Left lung (tissue), 4 donors: ENCODE measurements at regions not wholly inside any gene's neighbourhood (a gene's known extent, or its start where the extent isn't known, plus 50 kb on each side); places are given as distances from the start of the nearest gene placed in this dataset.

Experiments used
- ATAC-seq: fragments of 200-7000 bp; cut with Tn5 transposase; one replicate; pipeline ENCODE4 v1.9.1; 2020; ENCODE audit warnings: moderate library complexity
- DNase-seq, 4 donors: peaks; one replicate each; pipeline ENCODE4 v3.0.0-alpha.2; 2013 to 2020
- H3K27ac ChIP-seq, 2 donors: fragments of 200-600 bp; sonication (generic) in 1 of 2; one replicate each; pipeline versions ENCODE4 v1.5.0 to v1.8.0; 2020 to 2021
- H3K27me3 ChIP-seq, 2 donors: fragments of 200-600 bp; sonication (generic) in 1 of 2; one replicate each; pipeline versions ENCODE4 v1.5.0 to v1.8.0; 2020 to 2021
- H3K36me3 ChIP-seq, 2 donors: fragments of 200-600 bp; sonication (generic) in 1 of 2; one replicate each; pipeline versions ENCODE4 v1.5.0 to v1.8.0; 2020 to 2021
- H3K4me1 ChIP-seq, 2 donors: fragments of 200-600 bp; one replicate each; pipeline ENCODE4 v1.8.0; 2021
- H3K4me3 ChIP-seq, 2 donors: fragments of 200-600 bp; sonication (generic) in 1 of 2; one replicate each; pipeline versions ENCODE4 v1.5.0 to v1.8.0; 2020 to 2021; ENCODE audit warnings: mild to moderate bottlenecking in 1 of 2
- H3K9me3 ChIP-seq, 2 donors: fragments of 200-600 bp; sonication (generic) in 1 of 2; one replicate each; pipeline versions ENCODE4 v1.5.0 to v1.8.0; 2020 to 2021
- intact Hi-C, 2 donors: fragments of 100-400 bp; cut with DNase I; formaldehyde crosslinking; loops; one replicate each; pipeline versions ENCODE4 v1.11.2 to v1.14.2; 2022
- TF ChIP-seq, protein P1 (sequence below), 2 donors: fragments of 200-600 bp; sonication (generic) in 1 of 2; IDR thresholded peaks; one replicate each; pipeline versions ENCODE4 v1.5.0 to v1.8.0; 2021; ENCODE audit warnings: antibody characterized with exemption in 2 of 2
- donor health status: DM: no; HTN: yes; CAD: no.
- donor health status: DM: no; HTN: no; CAD: no.

GRCh38 chr1:244349581-244350001 is 102.1 kb downstream of the ADSS2 start:
- DNase-seq (no peak), ATAC-seq (no peak)
- TF ChIP-seq, protein P1, sequence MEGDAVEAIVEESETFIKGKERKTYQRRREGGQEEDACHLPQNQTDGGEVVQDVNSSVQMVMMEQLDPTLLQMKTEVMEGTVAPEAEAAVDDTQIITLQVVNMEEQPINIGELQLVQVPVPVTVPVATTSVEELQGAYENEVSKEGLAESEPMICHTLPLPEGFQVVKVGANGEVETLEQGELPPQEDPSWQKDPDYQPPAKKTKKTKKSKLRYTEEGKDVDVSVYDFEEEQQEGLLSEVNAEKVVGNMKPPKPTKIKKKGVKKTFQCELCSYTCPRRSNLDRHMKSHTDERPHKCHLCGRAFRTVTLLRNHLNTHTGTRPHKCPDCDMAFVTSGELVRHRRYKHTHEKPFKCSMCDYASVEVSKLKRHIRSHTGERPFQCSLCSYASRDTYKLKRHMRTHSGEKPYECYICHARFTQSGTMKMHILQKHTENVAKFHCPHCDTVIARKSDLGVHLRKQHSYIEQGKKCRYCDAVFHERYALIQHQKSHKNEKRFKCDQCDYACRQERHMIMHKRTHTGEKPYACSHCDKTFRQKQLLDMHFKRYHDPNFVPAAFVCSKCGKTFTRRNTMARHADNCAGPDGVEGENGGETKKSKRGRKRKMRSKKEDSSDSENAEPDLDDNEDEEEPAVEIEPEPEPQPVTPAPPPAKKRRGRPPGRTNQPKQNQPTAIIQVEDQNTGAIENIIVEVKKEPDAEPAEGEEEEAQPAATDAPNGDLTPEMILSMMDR (IDR thresholded peaks at IDR 0.05) = no peak
- Histone ChIP-seq H3K36me3 (no peaks in the 10 kb centered on the region), H3K27me3 (no peaks in the 10 kb centered on the region), H3K4me3 (no peak overlapping the region), H3K9me3 (no peaks in the 10 kb centered on the region), H3K4me1 (peaks cover 8 to 19% of the 10 kb centered on the region in 2 donors), H3K27ac (peak overlapping the region in 1 of 2 donors; percentile 77)
- intact Hi-C loops = no loop called here

DNA sequence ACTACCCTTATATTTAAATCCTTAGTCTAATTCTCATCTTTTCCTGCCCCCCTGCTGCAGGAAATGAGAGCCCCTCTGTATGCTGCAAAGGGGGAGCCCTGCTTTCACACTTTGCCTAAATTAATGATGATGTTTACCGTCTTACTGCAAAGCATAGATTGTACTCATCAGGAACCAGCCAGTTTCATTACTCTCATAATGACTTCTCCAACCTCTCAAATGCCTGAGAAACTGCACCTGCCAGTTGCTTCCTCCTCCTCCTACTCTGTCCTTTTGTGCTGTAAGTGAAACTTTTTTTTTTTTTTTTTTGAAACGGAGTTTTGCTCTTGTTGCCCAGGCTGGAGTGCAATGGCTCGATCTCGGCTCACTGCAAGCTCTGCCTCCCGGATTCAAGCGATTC is 101.7 kb downstream of the ADSS2 start:
- intact Hi-C loops = no loop called here
- DNase-seq = no peak
- Histone ChIP-seq H3K4me3 (no peak overlapping the region), H3K36me3 (no peaks in the 10 kb centered on the region), H3K9me3 (no peaks in the 10 kb centered on the region), H3K4me1 (peaks cover 8 to 19% of the 10 kb centered on the region in 2 donors), H3K27me3 (no peaks in the 10 kb centered on the region), H3K27ac (peak overlapping the region in 1 of 2 donors; percentile 77)
- TF ChIP-seq, protein P1 (IDR thresholded peaks at IDR 0.05) = no peak
- ATAC-seq = no peak

DNA sequence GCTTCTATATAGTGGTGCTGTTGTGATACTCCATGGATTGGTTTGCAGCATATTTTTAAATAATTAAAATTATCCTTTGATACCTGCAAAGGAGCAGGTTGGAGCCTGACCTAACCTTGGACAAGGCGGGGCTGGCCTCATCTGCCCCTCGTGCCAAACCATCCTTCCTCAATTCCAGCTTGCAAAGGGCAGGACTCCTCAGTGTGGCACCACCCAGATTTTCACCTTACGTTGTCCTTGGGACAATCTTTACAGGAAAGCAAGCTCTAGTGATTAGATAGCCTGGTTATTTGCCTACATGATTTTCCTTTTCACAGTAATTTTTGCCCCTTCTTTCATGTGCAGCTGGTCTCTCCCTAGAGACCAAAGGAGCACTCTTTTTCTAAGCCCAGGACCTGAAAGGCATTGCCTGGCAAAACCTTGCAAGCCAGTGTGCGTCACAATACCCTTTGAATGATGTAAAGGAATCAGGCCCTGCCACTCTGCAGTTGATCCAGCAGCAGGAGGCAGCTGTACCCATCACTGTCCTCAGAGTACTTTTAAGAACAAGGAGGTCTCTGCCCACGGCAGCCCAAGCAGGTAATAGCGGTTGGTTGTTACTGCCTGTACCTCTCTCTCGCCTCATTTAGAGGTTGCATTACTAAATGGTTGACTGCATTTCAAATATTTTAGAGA is 99.4 kb downstream of the ADSS2 start:
- H3K9me3 ChIP-seq = no peaks in the 10 kb centered on the region
- no peaks in the 10 kb centered on the region for H3K27me3 ChIP-seq
- H3K4me1 ChIP-seq = peaks cover 8 to 19% of the 10 kb centered on the region in 2 donors
- H3K36me3 ChIP-seq = no peaks in the 10 kb centered on the region
- DNase-seq (no peak), ATAC-seq (no peak)
- TF ChIP-seq, protein P1 (IDR thresholded peaks at IDR 0.05) = no peak
- intact Hi-C loops = no loop called here
- H3K27ac ChIP-seq = no peak overlapping the region
- H3K4me3 ChIP-seq = no peak overlapping the region

GRCh38 chr1:244353551-244354091 is 98.1 kb downstream of the ADSS2 start:
- TF ChIP-seq, protein P1 (IDR thresholded peaks at IDR 0.05) = no peak
- Histone ChIP-seq H3K27ac (peak overlapping the region in 1 of 2 donors; percentile 79), H3K36me3 (no peaks in the 10 kb centered on the region), H3K9me3 (no peaks in the 10 kb centered on the region), H3K27me3 (no peaks in the 10 kb centered on the region), H3K4me3 (no peak overlapping the region), H3K4me1 (peaks cover 8 to 18% of the 10 kb centered on the region in 2 donors)
- DNase-seq (peak in 1 of 4 donors; percentile 82), ATAC-seq (peak; percentile 99)
- intact Hi-C loops = no loop called here

GRCh38 chr1:244354810-244355278 is 96.9 kb downstream of the ADSS2 start:
- peaks cover 0 to 12% of the 10 kb centered on the region in 2 donors for H3K4me1 ChIP-seq
- ATAC-seq = no peak

More at GRCh38 chr1:244354810-244355278, 96.9 kb downstream of the ADSS2 start:
- intact Hi-C loops = no loop called here
- no peak overlapping the region for H3K27ac ChIP-seq
- no peaks in the 10 kb centered on the region for H3K36me3 ChIP-seq
- H3K27me3 ChIP-seq = no peaks in the 10 kb centered on the region
- TF ChIP-seq, protein P1 (IDR thresholded peaks at IDR 0.05) = no peak
- peak in 1 of 4 donors; percentile 15 for DNase-seq
- H3K9me3 ChIP-seq = no peaks in the 10 kb centered on the region
- no peak overlapping the region for H3K4me3 ChIP-seq
